NCI-H446 (cell line): ENCODE measurements at regions not wholly inside any gene's neighbourhood (a gene's known extent, or its start where the extent isn't known, plus 50 kb on each side); places are given as distances from the start of the nearest gene placed in this dataset.

ENCODE experiments used
- DNase-seq, 2 experiments: peaks; one replicate each; lab custom pipeline; 2025; lab: John Stamatoyannopoulos, UW

GRCh38 chr15:31456354-31457060, 129.9 kb downstream of the KLF13 start:
- no peak for DNase-seq

GRCh38 chr15:31457161-31457560, 130.5 kb downstream of the KLF13 start:
- DNase-seq, result no peak

- DNase-seq, result no peak
Measured at GRCh38 chr15:31457631-31458526, 131.2 kb downstream of the KLF13 start.

GRCh38 chr15:31458596-31459399, 132.2 kb downstream of the KLF13 start:
- no peak for DNase-seq

- no peak for DNase-seq
Measured at GRCh38 chr15:31459400-31459748, 132.7 kb downstream of the KLF13 start.

- DNase-seq, result no peak
Measured at GRCh38 chr15:31461375-31461774, 134.7 kb downstream of the KLF13 start.

GRCh38 chr15:31461911-31462480, 135.4 kb downstream of the KLF13 start:
- DNase-seq, result no peak

- no peak for DNase-seq
Measured at GRCh38 chr15:31463521-31464102, 137.0 kb downstream of the KLF13 start.

- DNase-seq, result no peak
Measured at GRCh38 chr15:31464216-31465082, 137.8 kb downstream of the KLF13 start.

GRCh38 chr15:31465083-31465955, 138.7 kb downstream of the KLF13 start:
- DNase-seq, result no peak

GRCh38 chr15:31467361-31467760, 140.7 kb downstream of the KLF13 start:
- DNase-seq, result no peak

GRCh38 chr15:31468911-31469785, 142.5 kb downstream of the KLF13 start:
- no peak for DNase-seq

- DNase-seq, result no peak
Measured at GRCh38 chr15:31469786-31470525, 143.3 kb downstream of the KLF13 start.

GRCh38 chr15:31470756-31471155, 144.1 kb downstream of the KLF13 start:
- no peak for DNase-seq

GRCh38 chr15:31471731-31472430, 145.2 kb downstream of the KLF13 start:
- DNase-seq, result peak in 1 of 2 experiments; percentile 25

GRCh38 chr15:31472636-31473384, 146.2 kb downstream of the KLF13 start:
- no peak for DNase-seq
